Lung (tissue), 11 donors: ENCODE measurements at regions not wholly inside any gene's neighbourhood (a gene's known extent, or its start where the extent isn't known, plus 50 kb on each side); places are given as distances from the start of the nearest gene placed in this dataset.

Source experiments
- ATAC-seq: fragments of 200-7000 bp; cut with Tn5 transposase; one replicate; pipeline ENCODE4 v1.9.1; 2020; ENCODE audit warnings: moderate number of reproducible peaks; ENCODE audit not compliant: insufficient read depth, low FRiP score
- DNase-seq, 3 donors: peaks; one replicate each; pipeline ENCODE4 v3.0.0-alpha.2; 2013 to 2017
- H3K27ac ChIP-seq, 2 donors: one replicate each; pipeline ENCODE4 v1.5.1; 2013; ENCODE audit warnings: mild to moderate bottlenecking in 2 of 2, moderate library complexity in 2 of 2, control low read depth in 1 of 2, inconsistent platforms in 1 of 2, low read depth in 1 of 2, low read length in 1 of 2
- H3K27me3 ChIP-seq, 3 donors: one replicate each; pipeline ENCODE4 v1.5.1; 2013; ENCODE audit warnings: low read length in 2 of 3; ENCODE audit not compliant: control insufficient read depth in 3 of 3, insufficient read depth in 3 of 3
- H3K36me3 ChIP-seq, 4 donors: one replicate each; pipeline ENCODE4 v1.5.1; 2013; ENCODE audit warnings: low read length in 4 of 4, mild to moderate bottlenecking in 1 of 4, moderate library complexity in 1 of 4; ENCODE audit not compliant: control insufficient read depth in 4 of 4, insufficient read depth in 4 of 4
- H3K4me1 ChIP-seq, 5 donors: one replicate each; pipeline ENCODE4 v1.5.1; 2013; ENCODE audit warnings: low read length in 5 of 5, mild to moderate bottlenecking in 2 of 5, moderate library complexity in 1 of 5; ENCODE audit not compliant: control insufficient read depth in 5 of 5, insufficient read depth in 5 of 5
- H3K4me3 ChIP-seq: one replicate; pipeline ENCODE4 v1.5.1; 2013; ENCODE audit warnings: mild to moderate bottlenecking, control low read depth, moderate library complexity
- H3K9ac ChIP-seq, 2 donors: one replicate each; pipeline ENCODE4 v1.5.1; 2013; ENCODE audit warnings: low read length in 2 of 2, control low read depth in 1 of 2; ENCODE audit not compliant: insufficient read depth in 1 of 2
- H3K9me3 ChIP-seq, 4 donors: one replicate each; pipeline ENCODE4 v1.5.1; 2013; ENCODE audit warnings: low read length in 3 of 4, mild to moderate bottlenecking in 1 of 4, moderate library complexity in 1 of 4; ENCODE audit not compliant: control insufficient read depth in 4 of 4, insufficient read depth in 3 of 4
- CTCF ChIP-seq: IDR thresholded peaks from 2 replicates; pipeline ENCODE4 v1.5.1; 2012; ENCODE audit warnings: mild to moderate bottlenecking; ENCODE audit errors: control extremely low read depth, extremely low read depth
- WGBS, 2 donors: extraction: QIAGEN DNeasy Blood & Tissue Kit; methylation state at CpG; one replicate each; pipeline ENCODE4 v1.1.7; 2013; 5-methylcytosine and 5-hydroxymethylcytosine counted together
- donor health status: control.
- donor health status: control.
- donor health status: Bipolar disorder and iron deficiency.
- donor health status: healthy.
- donor health status: DM: yes; HTN: yes; CAD: no.

DNA sequence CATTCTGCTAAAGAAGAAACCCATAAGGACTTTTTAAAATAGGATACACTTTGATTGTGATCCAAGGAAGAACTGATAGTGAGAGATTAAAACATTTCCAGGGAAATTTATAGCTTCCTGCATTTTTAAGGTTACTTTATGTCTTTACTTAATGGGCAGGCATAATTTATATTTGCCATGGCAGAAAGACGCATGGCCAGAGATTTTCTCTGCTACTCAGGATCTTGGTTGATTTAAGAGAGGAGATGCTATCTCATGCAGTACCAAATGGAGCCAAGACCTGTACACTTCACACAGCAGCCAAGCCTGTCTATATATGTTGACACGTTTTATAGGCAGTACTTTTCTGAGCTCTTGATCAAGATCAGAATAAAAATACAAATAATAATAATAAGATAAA is 60.9 kb upstream of the NT5C1B start:
- DNase-seq (no peak), ATAC-seq (no peak)
- WGBS, 2 donors = 51 to 67% methylated on average over 2 of the region's 2 CpGs
- H3K36me3 ChIP-seq = no peaks in the 10 kb centered on the region
- no peak for TF ChIP-seq CTCF
- H3K9ac ChIP-seq = no peak overlapping the region
- no peaks in the 10 kb centered on the region for H3K27me3 ChIP-seq
- no peak overlapping the region for H3K4me3 ChIP-seq
- peaks cover 0 to 6% (median 0%) of the 10 kb centered on the region in 5 donors for H3K4me1 ChIP-seq
- H3K27ac ChIP-seq = no peak overlapping the region
- H3K9me3 ChIP-seq = no peaks in the 10 kb centered on the region

GRCh38 chr2:18649502-18650135 is 60.2 kb upstream of the NT5C1B start:
- no peaks in the 10 kb centered on the region for H3K36me3 ChIP-seq
- H3K27ac ChIP-seq = no peak overlapping the region
- no peak for ATAC-seq
- no peak for DNase-seq
- TF ChIP-seq CTCF = no peak
- no peak overlapping the region for H3K4me3 ChIP-seq
- H3K9me3 ChIP-seq = no peaks in the 10 kb centered on the region
- H3K9ac ChIP-seq = no peak overlapping the region
- peaks cover 0 to 6% (median 0%) of the 10 kb centered on the region in 5 donors for H3K4me1 ChIP-seq
- no peaks in the 10 kb centered on the region for H3K27me3 ChIP-seq
- WGBS, 2 donors = 98 to 99% methylated on average over 1 of the region's 1 CpG

DNA sequence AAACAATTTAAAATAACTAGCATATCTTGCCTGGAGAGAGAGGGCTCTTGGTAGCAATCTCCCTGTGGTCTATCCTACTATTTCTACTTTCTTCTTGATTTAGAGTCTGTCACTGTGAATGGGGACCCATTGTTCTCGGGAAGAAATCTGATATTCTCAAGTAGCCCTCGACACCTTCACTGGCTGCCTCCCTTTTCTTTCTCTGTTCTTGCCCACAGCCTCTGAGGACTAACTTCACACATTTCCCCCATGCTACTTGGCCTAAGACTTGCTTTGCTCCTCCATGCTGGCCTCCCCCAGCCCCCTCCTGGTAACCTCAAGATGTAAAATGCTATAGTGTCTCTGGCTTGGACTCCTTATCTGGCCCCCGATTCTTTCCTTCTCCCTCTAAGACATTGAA is 58.8 kb upstream of the NT5C1B start:
- Histone ChIP-seq H3K9me3 (no peaks in the 10 kb centered on the region), H3K4me1 (peaks cover 0 to 6% (median 0%) of the 10 kb centered on the region in 5 donors), H3K27ac (no peak overlapping the region), H3K4me3 (no peak overlapping the region), H3K36me3 (no peaks in the 10 kb centered on the region), H3K27me3 (no peaks in the 10 kb centered on the region), H3K9ac (no peak overlapping the region)
- WGBS, 2 donors = 63 to 93% methylated on average over 3 of the region's 3 CpGs
- DNase-seq (no peak), ATAC-seq (no peak)
- no peak for TF ChIP-seq CTCF

GRCh38 chr2:18647731-18648130 is 58.4 kb upstream of the NT5C1B start:
- H3K9ac ChIP-seq = no peak overlapping the region
- peaks cover 0 to 6% (median 0%) of the 10 kb centered on the region in 5 donors for H3K4me1 ChIP-seq
- no peak for TF ChIP-seq CTCF
- 89 to 90% methylated on average over 1 of the region's 1 CpG for WGBS, 2 donors
- DNase-seq (no peak), ATAC-seq (no peak)
- H3K9me3 ChIP-seq = no peaks in the 10 kb centered on the region
- H3K36me3 ChIP-seq = no peaks in the 10 kb centered on the region
- H3K4me3 ChIP-seq = no peak overlapping the region
- no peak overlapping the region for H3K27ac ChIP-seq
- H3K27me3 ChIP-seq = no peaks in the 10 kb centered on the region
